NCI-H69 (cell line): ENCODE measurements at regions not wholly inside any gene's neighbourhood (a gene's known extent, or its start where the extent isn't known, plus 50 kb on each side); places are given as distances from the start of the nearest gene placed in this dataset.
A peak's percentile ranks its signal among the peaks of the same experiment; 100 is the strongest.

Experiments
- DNase-seq: peaks from one replicate; lab custom pipeline; 2025; lab: John Stamatoyannopoulos, UW

- peak; percentile 69 for DNase-seq
Measured at GRCh38 chr1:36542962-36543515, 60.3 kb upstream of the CSF3R start.

DNA sequence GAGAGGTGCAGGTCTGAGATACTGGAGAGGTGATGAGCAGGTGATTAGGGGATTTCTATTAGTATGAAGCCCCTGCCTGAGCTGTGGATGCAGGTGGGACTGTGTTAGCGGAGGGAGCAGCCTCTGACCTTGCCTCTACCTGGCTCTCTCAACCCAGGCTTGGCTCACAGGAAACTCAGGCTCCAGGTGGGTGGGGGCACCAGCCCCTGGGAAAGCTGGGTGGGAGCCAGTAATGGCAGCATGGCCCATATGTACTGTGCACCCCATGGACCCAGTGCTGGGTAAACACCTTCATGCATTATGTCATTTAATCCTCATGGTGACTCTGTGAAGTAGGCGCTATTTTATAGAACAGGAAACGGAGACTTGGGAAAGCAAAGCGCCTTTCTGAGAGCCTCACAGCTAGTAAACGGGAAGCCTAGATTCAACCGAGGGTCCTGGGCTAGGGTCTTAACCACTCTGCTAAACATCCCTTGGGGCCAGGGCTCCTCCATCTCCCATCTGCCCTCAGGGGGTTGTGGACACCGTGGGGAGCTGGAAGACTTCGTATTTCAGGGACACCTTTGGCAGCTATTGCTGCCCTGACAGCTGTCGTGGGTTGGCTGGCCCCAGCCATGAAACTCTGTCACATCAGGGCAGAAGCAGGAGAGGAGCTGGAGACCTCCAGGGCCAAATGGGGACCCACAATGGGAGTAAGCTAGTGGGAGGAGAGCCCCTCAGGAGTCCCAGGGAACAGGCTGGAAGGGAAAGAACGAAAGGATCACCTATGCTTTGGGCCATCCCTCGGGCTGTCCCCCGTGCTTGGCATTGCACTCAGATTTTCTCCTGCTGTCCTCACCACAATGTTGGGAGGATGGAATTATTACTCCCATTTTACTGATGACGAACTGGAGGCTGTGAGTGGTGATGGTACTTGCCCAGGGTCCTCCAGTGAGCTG, 59.6 kb upstream of the CSF3R start:
- peak; percentile 88 for DNase-seq

- no peak for DNase-seq
Measured at GRCh38 chr1:36540056-36540455, 57.3 kb upstream of the CSF3R start.

DNA sequence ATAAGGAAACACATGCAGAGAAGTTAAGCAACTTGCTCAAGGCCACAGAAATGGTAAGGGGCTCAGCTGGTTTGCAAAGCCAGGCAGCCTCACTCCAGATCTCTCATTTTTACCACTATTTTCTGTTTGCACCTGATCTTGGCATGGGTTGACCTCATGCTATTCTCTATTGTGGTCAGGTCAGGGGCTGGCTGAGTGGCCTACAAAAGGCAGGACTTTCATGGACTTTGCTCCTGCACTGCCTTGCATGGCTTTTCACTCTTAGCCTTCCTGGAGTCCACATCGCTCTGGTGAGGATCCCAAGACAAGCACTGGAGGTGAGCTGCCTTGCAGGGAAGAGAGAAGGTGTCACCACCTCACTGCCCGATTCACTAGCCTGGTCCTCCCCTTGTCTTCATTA, 56.8 kb upstream of the CSF3R start:
- DNase-seq: no peak

DNA sequence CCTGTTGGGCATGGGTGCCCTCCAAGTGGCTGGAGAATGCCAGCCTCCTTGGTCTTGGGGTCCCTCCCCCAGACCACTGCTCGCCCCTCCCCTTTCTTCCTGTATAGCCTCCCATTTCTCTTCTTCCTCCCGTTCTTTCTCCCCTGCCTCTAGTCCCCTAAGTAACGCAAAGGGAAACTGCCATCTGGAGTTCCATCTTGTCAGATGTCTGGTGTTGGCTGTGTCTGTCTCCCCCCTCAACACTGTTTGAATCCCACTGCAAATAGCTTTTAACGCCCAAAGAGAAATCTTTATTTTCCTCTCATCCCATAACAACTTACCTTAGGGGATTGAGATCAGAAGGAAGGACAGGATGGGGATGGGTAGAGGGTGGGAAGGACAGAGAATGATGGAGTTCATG, 55.3 kb upstream of the CSF3R start:
- DNase-seq: no peak

GRCh38 chr1:36537190-36537768, 54.6 kb upstream of the CSF3R start:
- DNase-seq: no peak

- DNase-seq: no peak
Measured at GRCh38 chr1:36536727-36537126, 54.0 kb upstream of the CSF3R start.

DNA sequence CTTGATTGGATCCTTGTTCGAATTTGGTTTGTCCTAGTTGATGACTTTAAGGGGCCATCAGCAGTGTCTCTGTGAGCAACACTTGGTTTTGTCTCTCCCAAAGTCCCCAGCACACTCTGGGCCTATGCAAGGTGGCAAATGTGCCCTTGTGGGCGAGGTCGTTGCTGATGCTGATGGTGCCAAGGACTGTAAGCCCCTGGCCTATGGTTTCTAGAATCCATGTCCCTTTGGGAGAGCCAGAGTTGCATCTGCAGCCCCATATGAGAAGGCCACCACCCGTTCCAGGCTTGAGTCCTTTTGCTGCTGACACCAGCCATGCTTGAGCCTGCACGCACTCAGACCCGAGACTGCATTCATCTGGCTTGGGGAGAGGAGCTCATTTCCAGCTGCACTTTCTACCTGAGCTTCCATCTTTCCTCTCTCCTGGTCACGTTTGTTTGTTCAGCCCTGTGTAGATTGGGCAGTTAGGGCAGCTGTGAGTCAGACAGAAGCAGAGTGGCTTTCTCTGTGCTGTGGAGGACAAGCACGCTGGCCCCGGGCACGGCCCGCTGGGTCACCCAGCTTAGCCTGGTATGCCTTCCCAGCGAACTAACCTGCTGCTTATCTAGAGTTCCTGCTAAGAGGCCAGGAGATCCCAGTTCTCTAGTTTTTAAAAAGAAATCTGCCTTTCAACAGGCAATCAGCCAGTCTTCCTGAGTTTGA, 52.1 kb upstream of the CSF3R start:
- peak; percentile 4 for DNase-seq

- no peak for DNase-seq
Measured at GRCh38 chr1:36533897-36534296, 51.2 kb upstream of the CSF3R start.

- DNase-seq: no peak
Measured at GRCh38 chr1:36532810-36533401, 50.2 kb upstream of the CSF3R start.
